SK-N-SH treated with all-trans-retinoic acid at 6 μM for 48 hours (cell line): ENCODE measurements at regions not wholly inside any gene's neighbourhood (a gene's known extent, or its start where the extent isn't known, plus 50 kb on each side); places are given as distances from the start of the nearest gene placed in this dataset.

Experiments
- GLIS3 ChIP-seq: fragments of 250-450 bp; sonication (Bioruptor Pico); IDR thresholded peaks from 2 replicates; pipeline ENCODE4 v1.5.0; 2020; ENCODE audit warnings: mild to moderate bottlenecking, moderate library complexity
- SNAI2 ChIP-seq: fragments of 250-450 bp; sonication (Bioruptor Pico); IDR thresholded peaks from 2 replicates; pipeline ENCODE4 v1.5.0; 2020; ENCODE audit warnings: mild to moderate bottlenecking, moderate library complexity
- ZFP30 ChIP-seq: fragments of 450-650 bp; formaldehyde crosslinking; IDR thresholded peaks from 2 replicates; pipeline ENCODE4 v1.5.0; 2022; ENCODE audit warnings: mild to moderate bottlenecking, moderate library complexity
- ZNF565 ChIP-seq: fragments of 450-650 bp; formaldehyde crosslinking; conservative IDR thresholded peaks from 2 replicates; pipeline ENCODE4 v1.5.0; 2020; ENCODE audit warnings: low read depth, mild to moderate bottlenecking, moderate library complexity
- TF ChIP-seq, protein P1 (sequence below): fragments of 250-450 bp; sonication (Bioruptor Pico); IDR thresholded peaks from 2 replicates; pipeline ENCODE4 v1.8.0; 2020; ENCODE audit warnings: mild to moderate bottlenecking, moderate library complexity, borderline replicate concordance
- TF ChIP-seq, protein P2 (sequence below): fragments of 250-450 bp; sonication (Bioruptor Pico); IDR thresholded peaks from 2 replicates; pipeline ENCODE4 v1.5.0; 2020; ENCODE audit warnings: mild to moderate bottlenecking, moderate library complexity

DNA sequence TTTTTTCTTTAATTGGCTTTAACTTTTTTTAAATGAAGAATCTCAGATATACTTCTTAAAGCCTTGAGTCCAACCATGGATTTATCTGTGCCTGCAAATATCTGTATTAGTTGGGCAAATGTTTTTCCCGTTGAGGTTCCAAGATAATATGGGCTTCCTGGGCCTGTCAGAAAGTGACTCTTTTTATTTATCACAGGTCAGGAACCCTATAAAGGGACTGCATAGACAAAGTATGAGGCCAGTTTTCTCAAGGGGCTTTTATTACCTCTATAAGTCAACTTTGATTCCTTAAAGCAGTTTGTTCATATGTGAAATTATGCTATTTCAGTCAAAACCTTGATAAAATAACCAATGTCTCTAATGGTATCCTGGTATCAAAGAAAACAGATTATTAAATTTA lies 80.2 kb upstream of the BMP2K start:
- TF ChIP-seq, protein P1, sequence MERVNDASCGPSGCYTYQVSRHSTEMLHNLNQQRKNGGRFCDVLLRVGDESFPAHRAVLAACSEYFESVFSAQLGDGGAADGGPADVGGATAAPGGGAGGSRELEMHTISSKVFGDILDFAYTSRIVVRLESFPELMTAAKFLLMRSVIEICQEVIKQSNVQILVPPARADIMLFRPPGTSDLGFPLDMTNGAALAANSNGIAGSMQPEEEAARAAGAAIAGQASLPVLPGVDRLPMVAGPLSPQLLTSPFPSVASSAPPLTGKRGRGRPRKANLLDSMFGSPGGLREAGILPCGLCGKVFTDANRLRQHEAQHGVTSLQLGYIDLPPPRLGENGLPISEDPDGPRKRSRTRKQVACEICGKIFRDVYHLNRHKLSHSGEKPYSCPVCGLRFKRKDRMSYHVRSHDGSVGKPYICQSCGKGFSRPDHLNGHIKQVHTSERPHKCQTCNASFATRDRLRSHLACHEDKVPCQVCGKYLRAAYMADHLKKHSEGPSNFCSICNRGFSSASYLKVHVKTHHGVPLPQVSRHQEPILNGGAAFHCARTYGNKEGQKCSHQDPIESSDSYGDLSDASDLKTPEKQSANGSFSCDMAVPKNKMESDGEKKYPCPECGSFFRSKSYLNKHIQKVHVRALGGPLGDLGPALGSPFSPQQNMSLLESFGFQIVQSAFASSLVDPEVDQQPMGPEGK (CRISPR knock-in tag): no peak
- TF ChIP-seq ZNF565: no peak
- no peak for TF ChIP-seq ZFP30
- no peak for TF ChIP-seq GLIS3 (CRISPR knock-in tag)
- no peak for TF ChIP-seq SNAI2 (CRISPR knock-in tag)
- TF ChIP-seq, protein P2, sequence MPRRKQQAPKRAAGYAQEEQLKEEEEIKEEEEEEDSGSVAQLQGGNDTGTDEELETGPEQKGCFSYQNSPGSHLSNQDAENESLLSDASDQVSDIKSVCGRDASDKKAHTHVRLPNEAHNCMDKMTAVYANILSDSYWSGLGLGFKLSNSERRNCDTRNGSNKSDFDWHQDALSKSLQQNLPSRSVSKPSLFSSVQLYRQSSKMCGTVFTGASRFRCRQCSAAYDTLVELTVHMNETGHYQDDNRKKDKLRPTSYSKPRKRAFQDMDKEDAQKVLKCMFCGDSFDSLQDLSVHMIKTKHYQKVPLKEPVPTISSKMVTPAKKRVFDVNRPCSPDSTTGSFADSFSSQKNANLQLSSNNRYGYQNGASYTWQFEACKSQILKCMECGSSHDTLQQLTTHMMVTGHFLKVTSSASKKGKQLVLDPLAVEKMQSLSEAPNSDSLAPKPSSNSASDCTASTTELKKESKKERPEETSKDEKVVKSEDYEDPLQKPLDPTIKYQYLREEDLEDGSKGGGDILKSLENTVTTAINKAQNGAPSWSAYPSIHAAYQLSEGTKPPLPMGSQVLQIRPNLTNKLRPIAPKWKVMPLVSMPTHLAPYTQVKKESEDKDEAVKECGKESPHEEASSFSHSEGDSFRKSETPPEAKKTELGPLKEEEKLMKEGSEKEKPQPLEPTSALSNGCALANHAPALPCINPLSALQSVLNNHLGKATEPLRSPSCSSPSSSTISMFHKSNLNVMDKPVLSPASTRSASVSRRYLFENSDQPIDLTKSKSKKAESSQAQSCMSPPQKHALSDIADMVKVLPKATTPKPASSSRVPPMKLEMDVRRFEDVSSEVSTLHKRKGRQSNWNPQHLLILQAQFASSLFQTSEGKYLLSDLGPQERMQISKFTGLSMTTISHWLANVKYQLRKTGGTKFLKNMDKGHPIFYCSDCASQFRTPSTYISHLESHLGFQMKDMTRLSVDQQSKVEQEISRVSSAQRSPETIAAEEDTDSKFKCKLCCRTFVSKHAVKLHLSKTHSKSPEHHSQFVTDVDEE (CRISPR knock-in tag): no peak
